ENCODE measurements at regions not wholly inside any gene's neighbourhood (a gene's known extent, or its start where the extent isn't known, plus 50 kb on each side); places are given as distances from the start of the nearest gene placed in this dataset.

- DNase-seq (no peak), ATAC-seq (no peak)
- intact Hi-C loops (cut with DNase I) = no loop called here
Observed at GRCh38 chr16:73240920-73241319, 193.0 kb upstream of the ZFHX3 start.

- DNase-seq = no peak
- ATAC-seq = no peak
- intact Hi-C loops (cut with DNase I) = no loop called here
Observed at GRCh38 chr16:73237601-73238000, 189.7 kb upstream of the ZFHX3 start.

GRCh38 chr16:73234496-73234895 lies 186.6 kb upstream of the ZFHX3 start:
- no peak for ATAC-seq
- intact Hi-C loops (cut with DNase I) = no loop called here
- DNase-seq = no peak

- ATAC-seq (no peak), DNase-seq (no peak)
- intact Hi-C loops (cut with DNase I) = no loop called here
Observed at GRCh38 chr16:73233846-73234424, 186.0 kb upstream of the ZFHX3 start.

GRCh38 chr16:73233329-73233765 lies 185.4 kb upstream of the ZFHX3 start:
- intact Hi-C loops (cut with DNase I) = no loop called here
- no peak for ATAC-seq
- DNase-seq = no peak

- ATAC-seq (peak; percentile 71 to 73), DNase-seq (peak; percentile 43)
- intact Hi-C loops (cut with DNase I) = no loop called here
Observed at GRCh38 chr16:73232555-73233328, 184.8 kb upstream of the ZFHX3 start.

GRCh38 chr16:73231944-73232554 lies 184.1 kb upstream of the ZFHX3 start:
- intact Hi-C loops (cut with DNase I) = no loop called here
- DNase-seq = peak; percentile 26
- ATAC-seq = no peak

GRCh38 chr16:73231379-73231778 lies 183.5 kb upstream of the ZFHX3 start:
- DNase-seq (no peak), ATAC-seq (no peak)
- intact Hi-C loops (cut with DNase I) = no loop called here

- DNase-seq = no peak
- intact Hi-C loops (cut with DNase I) = no loop called here
Observed at GRCh38 chr16:73230651-73231050, 182.7 kb upstream of the ZFHX3 start.

GRCh38 chr16:73228649-73229048 lies 180.7 kb upstream of the ZFHX3 start:
- intact Hi-C loops (cut with DNase I) = no loop called here
- DNase-seq (peak; percentile 26), ATAC-seq (peak; percentile 39 to 78)

More at GRCh38 chr16:73230651-73231050, 182.7 kb upstream of the ZFHX3 start:
- ATAC-seq = no peak

GRCh38 chr16:73226675-73227074 lies 178.7 kb upstream of the ZFHX3 start:
- DNase-seq = no peak
- intact Hi-C loops (cut with DNase I) = no loop called here
- no peak for ATAC-seq

- DNase-seq = no peak
- intact Hi-C loops (cut with DNase I) = no loop called here
- no peak for ATAC-seq
Observed at GRCh38 chr16:73225983-73226382, 178.1 kb upstream of the ZFHX3 start.

GRCh38 chr16:73220836-73221235 lies 172.9 kb upstream of the ZFHX3 start:
- intact Hi-C loops (cut with DNase I) = no loop called here
- ATAC-seq = no peak

GRCh38 chr16:73219176-73219575 lies 171.2 kb upstream of the ZFHX3 start:
- intact Hi-C loops (cut with DNase I) = no loop called here
- ATAC-seq = no peak
- no peak for DNase-seq

More at GRCh38 chr16:73220836-73221235, 172.9 kb upstream of the ZFHX3 start:
- DNase-seq = no peak

GRCh38 chr16:73217654-73218053 lies 169.7 kb upstream of the ZFHX3 start:
- no peak for ATAC-seq
- no peak for DNase-seq
- intact Hi-C loops (cut with DNase I) = no loop called here

GRCh38 chr16:73216932-73217331 lies 169.0 kb upstream of the ZFHX3 start:
- ATAC-seq = no peak

GRCh38 chr16:73215678-73216377 lies 167.9 kb upstream of the ZFHX3 start:
- ATAC-seq (no peak), DNase-seq (no peak)
- intact Hi-C loops (cut with DNase I) = no loop called here

More at GRCh38 chr16:73216932-73217331, 169.0 kb upstream of the ZFHX3 start:
- DNase-seq = no peak
- intact Hi-C loops (cut with DNase I) = no loop called here

- ATAC-seq (peak; percentile 56 to 73), DNase-seq (no peak)
- intact Hi-C loops (cut with DNase I) = no loop called here
Observed at GRCh38 chr16:73214825-73215677, 167.1 kb upstream of the ZFHX3 start.
